HFFc6 (cell line): ENCODE measurements at regions not wholly inside any gene's neighbourhood (a gene's known extent, or its start where the extent isn't known, plus 50 kb on each side); places are given as distances from the start of the nearest gene placed in this dataset.

ENCODE experiments used
- DNase-seq: peaks from one replicate; pipeline ENCODE4 v3.0.0-alpha.2; 2018
- H3K27ac Mint-ChIP-seq: 2 replicates; pipeline ENCODE4 v1.8.0; 2020; ENCODE audit warnings: mild to moderate bottlenecking, mixed read lengths
- H3K27me3 Mint-ChIP-seq: 2 replicates; pipeline ENCODE4 v1.8.0; 2021; ENCODE audit warnings: mild to moderate bottlenecking, moderate library complexity, mixed read lengths; ENCODE audit not compliant: insufficient read depth
- H3K36me3 Mint-ChIP-seq: 2 replicates; pipeline ENCODE4 v1.8.0; 2021; ENCODE audit warnings: low read depth, mixed read lengths
- H3K4me1 Mint-ChIP-seq: 2 replicates; pipeline ENCODE4 v1.8.0; 2020; ENCODE audit warnings: low read depth, mixed read lengths
- H3K4me3 Mint-ChIP-seq: 2 replicates; pipeline ENCODE4 v1.8.0; 2020; ENCODE audit warnings: mild to moderate bottlenecking, moderate library complexity, mixed read lengths
- H3K9me3 Mint-ChIP-seq: 2 replicates; pipeline ENCODE4 v1.8.0; 2020; ENCODE audit warnings: mild to moderate bottlenecking, mixed read lengths
- TF ChIP-seq, protein P1 (sequence below): fragments of 200-600 bp; sonication (generic); IDR thresholded peaks from 2 replicates; pipeline ENCODE4 v1.5.0; 2021; ENCODE audit warnings: antibody characterized with exemption, mild to moderate bottlenecking

DNA sequence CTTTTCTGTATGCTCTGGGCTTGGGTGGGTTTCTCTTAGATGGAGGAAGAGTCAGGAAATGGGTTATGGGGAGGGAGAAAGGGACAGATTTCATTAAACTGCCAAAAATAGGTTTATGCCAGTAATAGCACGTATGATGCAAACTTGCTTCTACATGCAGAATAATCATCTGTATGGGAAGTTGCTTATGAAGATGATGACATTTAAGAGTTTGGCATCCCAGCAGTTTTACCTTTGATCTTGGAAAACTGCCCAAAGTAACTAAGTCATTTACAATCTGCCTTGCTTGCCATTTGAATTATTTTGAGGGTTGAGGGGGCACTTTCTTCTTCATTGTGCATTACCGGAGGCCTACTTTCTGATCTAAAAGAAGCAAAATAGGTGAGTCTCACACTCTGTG, 282.9 kb upstream of the ANKRD55 start:
- TF ChIP-seq, protein P1, sequence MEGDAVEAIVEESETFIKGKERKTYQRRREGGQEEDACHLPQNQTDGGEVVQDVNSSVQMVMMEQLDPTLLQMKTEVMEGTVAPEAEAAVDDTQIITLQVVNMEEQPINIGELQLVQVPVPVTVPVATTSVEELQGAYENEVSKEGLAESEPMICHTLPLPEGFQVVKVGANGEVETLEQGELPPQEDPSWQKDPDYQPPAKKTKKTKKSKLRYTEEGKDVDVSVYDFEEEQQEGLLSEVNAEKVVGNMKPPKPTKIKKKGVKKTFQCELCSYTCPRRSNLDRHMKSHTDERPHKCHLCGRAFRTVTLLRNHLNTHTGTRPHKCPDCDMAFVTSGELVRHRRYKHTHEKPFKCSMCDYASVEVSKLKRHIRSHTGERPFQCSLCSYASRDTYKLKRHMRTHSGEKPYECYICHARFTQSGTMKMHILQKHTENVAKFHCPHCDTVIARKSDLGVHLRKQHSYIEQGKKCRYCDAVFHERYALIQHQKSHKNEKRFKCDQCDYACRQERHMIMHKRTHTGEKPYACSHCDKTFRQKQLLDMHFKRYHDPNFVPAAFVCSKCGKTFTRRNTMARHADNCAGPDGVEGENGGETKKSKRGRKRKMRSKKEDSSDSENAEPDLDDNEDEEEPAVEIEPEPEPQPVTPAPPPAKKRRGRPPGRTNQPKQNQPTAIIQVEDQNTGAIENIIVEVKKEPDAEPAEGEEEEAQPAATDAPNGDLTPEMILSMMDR, result no peak
- H3K27me3 Mint-ChIP-seq, result peaks cover 18% of the 10 kb centered on the region
- no peaks in the 10 kb centered on the region for H3K4me1 Mint-ChIP-seq
- no peak overlapping the region for H3K4me3 Mint-ChIP-seq
- no peaks in the 10 kb centered on the region for H3K36me3 Mint-ChIP-seq
- DNase-seq, result no peak
- no peak overlapping the region for H3K27ac Mint-ChIP-seq
- H3K9me3 Mint-ChIP-seq, result no peaks in the 10 kb centered on the region

DNA sequence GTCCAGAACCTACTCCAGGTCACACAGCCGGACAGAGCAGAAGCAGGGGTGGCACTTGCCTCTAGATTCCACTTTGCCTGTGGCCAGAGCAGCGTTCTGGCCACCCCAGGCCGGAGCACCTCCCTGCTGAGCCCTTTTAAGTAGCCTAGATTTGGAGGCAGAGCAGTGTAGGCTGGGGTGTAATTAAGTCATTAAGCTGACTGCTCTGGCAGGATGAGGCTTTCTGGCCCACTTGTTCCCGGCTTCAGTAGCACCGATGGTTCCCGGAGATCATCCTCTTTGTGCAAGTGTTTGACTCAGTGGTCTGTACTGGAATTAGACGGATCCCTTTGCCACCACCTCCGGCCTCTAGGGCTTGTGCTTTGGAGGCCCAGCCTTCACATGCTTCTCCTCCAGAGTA, 281.9 kb upstream of the ANKRD55 start:
- TF ChIP-seq, protein P1, result no peak
- DNase-seq, result no peak
- Mint-ChIP-seq H3K4me1 (no peaks in the 10 kb centered on the region), H3K36me3 (no peaks in the 10 kb centered on the region), H3K4me3 (no peak overlapping the region), H3K9me3 (no peaks in the 10 kb centered on the region), H3K27ac (no peak overlapping the region), H3K27me3 (peaks cover 17% of the 10 kb centered on the region)

DNA sequence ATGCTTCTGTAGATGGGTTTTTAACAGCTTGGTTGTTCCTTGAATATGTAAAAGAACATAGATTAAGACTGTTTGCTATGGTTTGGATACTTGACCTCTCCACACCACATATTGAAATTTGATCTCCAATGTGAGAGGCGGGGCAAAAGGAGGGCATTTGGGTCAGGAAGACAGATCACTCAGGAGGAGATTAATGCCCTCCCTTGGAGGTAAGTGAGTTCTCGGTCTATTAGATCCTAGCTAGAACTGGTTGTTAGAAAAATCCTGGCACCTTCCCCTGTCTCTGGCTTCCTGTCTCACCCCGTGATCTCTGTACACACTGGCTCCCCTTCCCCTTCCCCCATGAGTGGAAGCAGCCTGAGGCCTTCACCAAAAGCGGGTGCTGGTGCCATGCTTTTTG, 281.1 kb upstream of the ANKRD55 start:
- Mint-ChIP-seq H3K4me1 (no peaks in the 10 kb centered on the region), H3K27me3 (peaks cover 16% of the 10 kb centered on the region), H3K9me3 (no peaks in the 10 kb centered on the region), H3K36me3 (no peaks in the 10 kb centered on the region), H3K27ac (no peak overlapping the region), H3K4me3 (no peak overlapping the region)
- TF ChIP-seq, protein P1, result no peak
- no peak for DNase-seq

DNA sequence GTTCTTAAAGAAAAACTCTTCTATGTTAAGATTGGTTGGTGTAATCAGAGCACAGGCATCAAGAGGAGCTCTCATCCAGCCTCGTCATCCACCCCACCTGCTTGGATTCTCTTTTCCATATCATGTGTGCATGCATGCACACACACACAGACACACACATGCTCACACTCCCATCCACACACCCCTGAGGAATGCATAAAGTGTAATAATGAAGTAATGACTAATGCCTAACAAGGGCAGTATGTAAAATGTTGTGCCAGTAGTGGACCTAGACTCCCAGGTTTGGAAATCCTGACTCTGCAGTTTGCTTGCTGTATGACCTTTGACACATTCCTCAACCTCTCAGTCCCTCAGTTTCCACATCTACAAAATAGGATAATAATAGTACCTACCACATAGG, 280.0 kb upstream of the ANKRD55 start:
- Mint-ChIP-seq H3K36me3 (no peaks in the 10 kb centered on the region), H3K9me3 (no peaks in the 10 kb centered on the region), H3K27ac (no peak overlapping the region), H3K4me1 (no peaks in the 10 kb centered on the region), H3K27me3 (peaks cover 7% of the 10 kb centered on the region), H3K4me3 (no peak overlapping the region)
- no peak for DNase-seq
- TF ChIP-seq, protein P1, result no peak

DNA sequence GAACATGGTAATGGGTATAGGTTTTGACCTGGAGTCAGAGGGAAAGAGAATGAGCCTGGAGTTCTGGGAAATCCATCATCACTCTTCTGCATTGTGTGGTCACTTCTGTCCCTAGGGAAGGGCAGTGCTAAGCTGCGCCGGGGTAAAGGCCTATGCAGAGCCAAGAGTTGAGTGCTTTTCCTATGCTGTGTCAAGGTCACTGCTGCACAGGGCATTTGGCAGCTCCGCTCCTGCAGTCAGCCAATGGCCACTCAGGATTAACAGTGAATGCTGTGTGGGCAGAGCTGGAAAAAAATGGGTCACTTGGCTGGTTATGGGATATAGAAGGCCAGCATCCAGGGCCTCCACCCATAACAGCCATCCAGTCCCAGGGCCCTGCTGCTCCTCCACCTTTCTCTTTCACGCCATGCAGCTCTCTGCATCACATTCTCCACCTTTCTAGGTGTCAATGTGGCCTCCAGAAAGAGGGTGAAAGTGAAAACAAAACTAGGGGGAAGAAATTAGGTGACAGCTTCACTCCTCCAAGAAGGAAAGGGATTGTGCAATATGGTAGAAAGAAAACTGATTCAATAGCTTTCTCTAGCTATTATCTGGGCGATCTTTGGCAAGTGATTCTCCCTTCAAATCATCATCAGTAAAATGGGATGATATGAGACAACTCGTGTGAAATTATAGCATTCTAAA, 279.3 kb upstream of the ANKRD55 start:
- TF ChIP-seq, protein P1, result no peak
- no peak for DNase-seq
- no peaks in the 10 kb centered on the region for H3K4me1 Mint-ChIP-seq
- no peak overlapping the region for H3K4me3 Mint-ChIP-seq
- H3K9me3 Mint-ChIP-seq, result no peaks in the 10 kb centered on the region
- no peak overlapping the region for H3K27ac Mint-ChIP-seq
- H3K27me3 Mint-ChIP-seq, result peaks cover 2% of the 10 kb centered on the region; the same call in 1 of the 2 replicates
- H3K36me3 Mint-ChIP-seq, result no peaks in the 10 kb centered on the region
